ENCODE measurements at regions not wholly inside any gene's neighbourhood (a gene's known extent, or its start where the extent isn't known, plus 50 kb on each side); places are given as distances from the start of the nearest gene placed in this dataset.
"Not testable (repeated sequence)": the region's sequence is repeated elsewhere in the genome, so short reads cannot be mapped to it uniquely, and the experiment has no call there.

DNA sequence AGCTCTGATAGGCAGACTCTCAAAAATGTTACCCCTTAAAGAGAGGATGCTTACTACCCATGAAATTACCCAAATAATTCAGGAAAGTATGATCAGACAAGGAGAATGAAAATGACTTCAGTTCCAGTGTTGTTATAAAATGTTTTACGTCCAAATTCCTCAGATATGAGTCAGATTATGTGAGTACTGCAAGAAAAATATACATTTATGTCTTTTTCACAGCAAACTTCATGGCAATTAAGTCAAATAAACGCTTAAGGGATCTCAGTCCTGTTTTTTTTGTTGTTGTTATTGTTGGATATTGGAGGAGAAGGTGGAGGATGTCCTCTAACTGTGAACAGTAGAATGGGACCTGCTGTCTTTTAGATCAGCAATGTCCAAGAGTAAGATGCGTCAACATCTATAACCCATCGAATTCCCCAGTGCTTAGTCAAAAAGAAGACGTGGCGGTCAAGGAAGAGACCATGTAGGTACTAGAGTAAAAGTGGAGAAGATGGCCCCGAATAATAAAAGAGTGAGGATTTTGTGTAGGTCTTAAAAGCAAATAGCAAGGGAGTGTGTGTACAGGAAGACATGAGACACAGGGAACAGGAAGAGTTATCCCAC lies 215.4 kb upstream of the IRS2 start:
- no peak for TF ChIP-seq POLR2A (IDR thresholded peaks at IDR 0.05; ENCODE audit: low read depth, low read length)
- TF ChIP-seq POLR2AphosphoS5 (IDR thresholded peaks at IDR 0.05; ENCODE audit: low read depth, low read length), result no peak
- TF ChIP-seq TAF1 (IDR thresholded peaks at IDR 0.05; ENCODE audit: borderline replicate concordance, low read depth, low read length), result no peak

GRCh38 chr13:110000534-110001345 lies 214.4 kb upstream of the IRS2 start:
- DNase-seq (ENCODE audit: insufficient read length) (no peak), FAIRE-seq (no peak)
- TF ChIP-seq TAF1 (IDR thresholded peaks at IDR 0.05; ENCODE audit: borderline replicate concordance, low read depth, low read length) (no peak), POLR2AphosphoS5 (IDR thresholded peaks at IDR 0.05; ENCODE audit: low read depth, low read length) (no peak), POLR2A (IDR thresholded peaks at IDR 0.05; ENCODE audit: low read depth, low read length) (no peak)

More for the DNA sequence above, 215.4 kb upstream of the IRS2 start:
- FAIRE-seq, result no peak
- DNase-seq (ENCODE audit: insufficient read length), result no peak

- no peak for TF ChIP-seq POLR2A (IDR thresholded peaks at IDR 0.05; ENCODE audit: low read depth, low read length)
- no peak for TF ChIP-seq POLR2AphosphoS5 (IDR thresholded peaks at IDR 0.05; ENCODE audit: low read depth, low read length)
- TF ChIP-seq TAF1 (IDR thresholded peaks at IDR 0.05; ENCODE audit: borderline replicate concordance, low read depth, low read length), result no peak
- FAIRE-seq (no peak), DNase-seq (ENCODE audit: insufficient read length) (no peak)
These were observed 213.5 kb upstream of the IRS2 start for GRCh38 chr13:109999659-110000533.

DNA sequence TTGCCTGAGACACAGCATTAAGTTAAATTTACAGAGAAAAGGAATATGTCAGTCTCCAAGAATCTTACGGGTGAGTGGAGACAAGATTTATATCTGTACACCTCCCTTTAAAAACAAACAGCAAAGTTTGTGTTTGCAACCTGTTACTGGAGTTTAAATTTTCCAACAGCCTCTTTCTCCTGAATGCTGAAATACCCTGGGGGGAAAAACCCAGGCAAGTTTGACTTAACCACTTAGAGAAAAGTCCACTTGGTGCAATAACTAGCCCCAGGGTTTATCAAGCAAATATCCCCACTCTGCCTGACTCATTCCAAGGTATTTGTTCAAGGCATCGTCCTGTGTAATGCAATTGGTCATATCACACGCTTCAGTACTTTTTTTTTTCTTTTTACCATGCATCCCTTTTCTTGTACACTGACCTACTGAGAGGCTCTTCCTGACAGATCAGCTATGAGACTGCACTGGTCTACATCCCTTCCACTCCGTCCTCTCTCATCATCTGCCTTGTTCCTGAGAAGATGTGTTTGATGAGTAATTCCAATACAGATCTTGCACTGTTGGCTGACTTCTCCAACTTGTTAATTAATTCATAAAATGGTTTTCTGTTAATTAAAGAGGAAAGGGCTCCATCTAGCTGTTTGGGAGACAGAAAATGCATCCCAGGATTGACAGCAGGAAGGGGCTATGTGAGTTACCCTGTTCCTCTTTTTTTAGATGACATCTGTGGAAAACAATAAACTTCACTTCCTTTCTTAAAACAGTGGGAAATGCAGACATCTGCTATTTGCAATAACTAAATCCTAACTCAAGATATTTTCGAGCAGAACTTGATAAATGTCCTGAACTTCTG lies 212.5 kb upstream of the IRS2 start:
- no peak for FAIRE-seq
- no peak for TF ChIP-seq POLR2AphosphoS5 (IDR thresholded peaks at IDR 0.05; ENCODE audit: low read depth, low read length)
- TF ChIP-seq POLR2A (IDR thresholded peaks at IDR 0.05; ENCODE audit: low read depth, low read length), result no peak
- no peak for TF ChIP-seq TAF1 (IDR thresholded peaks at IDR 0.05; ENCODE audit: borderline replicate concordance, low read depth, low read length)
- no peak for DNase-seq (ENCODE audit: insufficient read length)

DNA sequence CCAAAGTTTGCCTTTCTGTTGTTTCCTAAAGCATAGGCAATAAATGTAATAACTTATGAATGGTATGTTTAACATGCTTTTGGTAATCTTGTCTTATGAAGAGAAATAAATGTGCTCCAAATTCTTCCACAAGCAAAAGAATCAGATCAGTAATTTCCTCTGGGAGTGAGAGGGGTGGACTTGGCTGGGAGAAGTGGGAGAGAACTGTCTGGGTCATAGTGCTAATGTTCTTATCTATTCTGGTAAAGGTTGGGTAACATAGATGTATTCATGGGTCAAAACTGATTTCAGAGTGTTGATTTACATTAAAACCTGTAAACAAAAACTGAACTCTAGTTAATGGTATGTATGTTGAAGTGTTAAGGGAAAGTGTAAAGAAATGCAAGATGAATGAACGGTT lies 211.7 kb upstream of the IRS2 start:
- DNase-seq (ENCODE audit: insufficient read length), result no peak
- FAIRE-seq, result no peak
- TF ChIP-seq POLR2AphosphoS5 (IDR thresholded peaks at IDR 0.05; ENCODE audit: low read depth, low read length) (no peak), POLR2A (IDR thresholded peaks at IDR 0.05; ENCODE audit: low read depth, low read length) (no peak), TAF1 (IDR thresholded peaks at IDR 0.05; ENCODE audit: borderline replicate concordance, low read depth, low read length) (no peak)

- DNase-seq (ENCODE audit: insufficient read length); FAIRE-seq: not testable (repeated sequence)
These were observed 210.7 kb upstream of the IRS2 start for GRCh38 chr13:109997056-109997595.

DNA sequence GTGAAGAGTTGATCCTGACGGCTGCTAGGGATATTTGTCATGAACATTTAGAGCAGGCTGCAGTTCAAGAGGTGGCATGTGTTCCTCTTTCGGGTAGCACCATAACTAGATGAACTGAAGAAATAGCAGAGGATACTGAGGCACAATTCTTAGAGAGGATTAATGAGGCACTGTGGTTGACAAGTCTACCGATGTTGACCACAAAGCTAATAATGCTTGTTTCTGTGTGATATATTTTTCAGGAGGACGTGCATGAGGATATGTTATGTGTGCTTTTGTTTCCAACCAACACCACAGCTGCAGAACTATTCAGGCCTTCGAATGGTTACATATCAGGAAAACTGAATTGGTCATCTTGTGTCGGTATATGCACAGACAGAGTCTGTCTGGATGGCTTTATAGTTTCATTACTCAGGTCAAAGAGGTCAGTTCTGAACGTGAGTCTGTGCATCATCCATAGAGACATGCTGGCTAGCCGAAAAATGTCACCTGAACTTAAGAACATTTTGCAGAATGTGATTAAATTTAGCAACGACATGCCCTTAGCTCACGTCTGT lies 210.1 kb upstream of the IRS2 start:
- no peak for FAIRE-seq
- TF ChIP-seq TAF1 (IDR thresholded peaks at IDR 0.05; ENCODE audit: borderline replicate concordance, low read depth, low read length), result no peak
- no peak for TF ChIP-seq POLR2AphosphoS5 (IDR thresholded peaks at IDR 0.05; ENCODE audit: low read depth, low read length)
- no peak for TF ChIP-seq POLR2A (IDR thresholded peaks at IDR 0.05; ENCODE audit: low read depth, low read length)
- DNase-seq (ENCODE audit: insufficient read length), result no peak

GRCh38 chr13:109995578-109995977 lies 209.2 kb upstream of the IRS2 start:
- DNase-seq (ENCODE audit: insufficient read length) (no peak), FAIRE-seq (no peak)
- TF ChIP-seq TAF1 (IDR thresholded peaks at IDR 0.05; ENCODE audit: borderline replicate concordance, low read depth, low read length) (no peak), POLR2A (IDR thresholded peaks at IDR 0.05; ENCODE audit: low read depth, low read length) (no peak), POLR2AphosphoS5 (IDR thresholded peaks at IDR 0.05; ENCODE audit: low read depth, low read length) (no peak)

DNA sequence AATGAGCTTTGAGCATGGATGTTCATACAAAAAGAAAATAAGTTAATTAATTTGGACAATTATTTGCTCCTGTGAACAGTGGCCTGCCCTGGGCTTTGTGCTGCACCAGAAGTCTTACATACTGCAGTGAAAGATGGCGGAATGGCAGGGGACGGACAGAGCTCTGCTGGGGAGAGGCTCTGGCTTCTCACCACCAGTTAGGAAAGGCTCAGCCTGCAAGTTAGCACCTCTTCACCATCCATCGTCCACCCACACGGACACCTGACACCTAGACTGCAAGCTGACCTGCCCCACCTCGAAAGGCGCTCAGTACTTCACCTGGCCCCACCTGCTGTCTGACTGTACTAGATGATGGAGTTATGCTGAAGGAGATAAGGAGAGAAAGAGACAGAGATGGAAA lies 203.9 kb upstream of the IRS2 start:
- TF ChIP-seq POLR2AphosphoS5 (IDR thresholded peaks at IDR 0.05; ENCODE audit: low read depth, low read length) (no peak), POLR2A (IDR thresholded peaks at IDR 0.05; ENCODE audit: low read depth, low read length) (no peak), TAF1 (IDR thresholded peaks at IDR 0.05; ENCODE audit: borderline replicate concordance, low read depth, low read length) (no peak)
- no peak for DNase-seq (ENCODE audit: insufficient read length)

GRCh38 chr13:109989686-109990085 lies 203.3 kb upstream of the IRS2 start:
- no peak for FAIRE-seq
- no peak for TF ChIP-seq TAF1 (IDR thresholded peaks at IDR 0.05; ENCODE audit: borderline replicate concordance, low read depth, low read length)
- TF ChIP-seq POLR2AphosphoS5 (IDR thresholded peaks at IDR 0.05; ENCODE audit: low read depth, low read length), result no peak
- TF ChIP-seq POLR2A (IDR thresholded peaks at IDR 0.05; ENCODE audit: low read depth, low read length), result no peak
- no peak for DNase-seq (ENCODE audit: insufficient read length)

More for the DNA sequence above, 203.9 kb upstream of the IRS2 start:
- no peak for FAIRE-seq

Data from GM12892 (cell line).